PFSK-1 (cell line): ENCODE measurements at regions not wholly inside any gene's neighbourhood (a gene's known extent, or its start where the extent isn't known, plus 50 kb on each side); places are given as distances from the start of the nearest gene placed in this dataset.

ENCODE experiments used
- FOXP2 ChIP-seq: optimal IDR thresholded peaks from 2 replicates; pipeline ENCODE3; 2011; ENCODE audit warnings: borderline replicate concordance, control low read depth, inconsistent platforms; ENCODE audit not compliant: insufficient read depth; ENCODE audit errors: extremely low read length, extremely low read depth
- POLR2AphosphoS5 ChIP-seq: IDR thresholded peaks from 2 replicates; pipeline ENCODE4 v1.6.1; 2012; ENCODE audit warnings: low read depth, mild to moderate bottlenecking, control low read depth, low read length, moderate library complexity
- REST ChIP-seq, 2 experiments: IDR thresholded peaks; 2 replicates each; pipeline versions ENCODE4 v1.6.1 to v1.8.0; 2011 to 2012; ENCODE audit warnings: low read depth in 2 of 2, low read length in 2 of 2, control low read depth in 1 of 2, inconsistent platforms in 1 of 2, mild to moderate bottlenecking in 1 of 2, moderate library complexity in 1 of 2; ENCODE audit not compliant: insufficient read depth in 1 of 2
- SIN3A ChIP-seq: IDR thresholded peaks from 2 replicates; pipeline ENCODE4 v1.6.1; 2012; ENCODE audit warnings: mild to moderate bottlenecking, low read length, moderate library complexity, borderline replicate concordance; ENCODE audit not compliant: insufficient read depth
- TAF1 ChIP-seq: IDR thresholded peaks from 2 replicates; pipeline ENCODE4 v1.6.1; 2012; ENCODE audit warnings: low read length, control low read depth, borderline replicate concordance; ENCODE audit not compliant: insufficient read depth

- TF ChIP-seq POLR2AphosphoS5 (no peak), REST (IDR thresholded peaks at IDR 0.05; ENCODE audit: insufficient read depth in 1 of 2, low read depth in 2 of 2, low read length in 2 of 2) (no peak), TAF1 (no peak), FOXP2 (no peak), SIN3A (no peak)
Measured at GRCh38 chr13:79149210-79149609, 256.8 kb downstream of the RBM26 start.
